K562 (cell line): ENCODE measurements at regions not wholly inside any gene's neighbourhood (a gene's known extent, or its start where the extent isn't known, plus 50 kb on each side); places are given as distances from the start of the nearest gene placed in this dataset.

Experiments used
- ATAC-seq: fragments of 200-7000 bp; cut with Tn5 transposase; 3 replicates; pipeline ENCODE4 v1.9.1; 2020; ENCODE audit warnings: moderate library complexity
- BruUV-seq: library from RNA; stranded (reverse); fragments of 400-500 nt; replicated peaks from 2 replicates; lab custom pipeline; 2021; lab: Mats Ljungman, UMichigan
- CTCF ChIA-PET: fragments of 300-600 bp; formaldehyde crosslinking; extraction: SDS; loops from one replicate; lab custom pipeline; 2021; ENCODE audit warnings: low intra/inter-chr PET ratio; lab: Yijun Ruan, JAX
- POLR2A ChIA-PET: fragments of 300-600, 350-650 bp; sonication (Branson Sonifier 250); formaldehyde crosslinking; extraction: SDS; loops from one replicate; lab custom pipeline; 2021; ENCODE audit warnings: antibody characterized with exemption, inconsistent platforms; lab: Yijun Ruan, JAX
- DNase-seq, 4 experiments: peaks; one replicate each; pipeline versions ENCODE4 v3.0.0 to v3.0.0-alpha.2; 2011 to 2018; ENCODE audit warnings: low spot score in 3 of 4, mixed read lengths in 3 of 4; ENCODE audit errors: extremely low read depth in 1 of 4
- FAIRE-seq: peaks from 2 replicates; lab custom pipeline; 2011; peaks lifted over from hg19 to GRCh38; lab: Jason Lieb, UNC
- H2AFZ ChIP-seq: 2 replicates; pipeline ENCODE4 v1.6.0; 2011; ENCODE audit warnings: low read depth, low read length, control low read depth, inconsistent platforms
- H3K27ac ChIP-seq: fragments of 200-600 bp; 3 replicates; pipeline ENCODE4 v1.8.0; 2011; ENCODE audit warnings: low read depth, mild to moderate bottlenecking, control low read depth, inconsistent platforms, low read length, moderate library complexity, mixed read lengths; ENCODE audit errors: extremely low read depth
- H3K27me3 ChIP-seq, 2 experiments: fragments of 300-600 bp in 1 of 2; 2 replicates in 1 of 2; 3 replicates in 1 of 2; pipeline versions ENCODE4 v1.6.0 to v1.8.0; 2011; ENCODE audit warnings: inconsistent platforms in 2 of 2, low read length in 2 of 2, mild to moderate bottlenecking in 1 of 2, mixed read lengths in 1 of 2, moderate library complexity in 1 of 2; ENCODE audit not compliant: control insufficient read depth in 2 of 2, insufficient read depth in 2 of 2
- H3K36me3 ChIP-seq: fragments of 300-600 bp; 3 replicates; pipeline ENCODE4 v1.8.0; 2011; ENCODE audit warnings: mild to moderate bottlenecking, low read length, inconsistent platforms; ENCODE audit not compliant: control insufficient read depth, insufficient read depth
- H3K4me1 ChIP-seq, 2 experiments: fragments of 200-600 bp in 1 of 2; replicated peaks in 1 of 2; 2 replicates in 1 of 2; 3 replicates in 1 of 2; pipeline versions ENCODE4 v1.5.1 to v1.8.0; 2011; ENCODE audit warnings: inconsistent platforms in 2 of 2, low read length in 2 of 2, mild to moderate bottlenecking in 1 of 2, mixed read lengths in 1 of 2, moderate library complexity in 1 of 2; ENCODE audit not compliant: control insufficient read depth in 2 of 2, insufficient read depth in 2 of 2
- H3K4me2 ChIP-seq: 2 replicates; pipeline ENCODE4 v1.6.1; 2011; ENCODE audit warnings: low read length, control low read depth, inconsistent platforms, mixed read lengths; ENCODE audit not compliant: insufficient read depth
- H3K4me3 ChIP-seq: fragments of 200-600 bp; sonication (generic), shearing (Covaris generic); 2 replicates; pipeline ENCODE4 v1.5.1; 2016; ENCODE audit warnings: control low read depth, inconsistent platforms
- H3K79me2 ChIP-seq: fragments of 200-600 bp; 3 replicates; pipeline ENCODE4 v1.8.0; 2011; ENCODE audit warnings: low read length, inconsistent platforms; ENCODE audit not compliant: control insufficient read depth, insufficient read depth
- H3K9ac ChIP-seq, 2 experiments: 2 replicates each; pipeline versions ENCODE4 v1.6.0 to v1.6.1; 2011; ENCODE audit warnings: low read depth in 2 of 2, low read length in 2 of 2, control low read depth in 1 of 2, inconsistent platforms in 1 of 2, mild to moderate bottlenecking in 1 of 2, mixed read lengths in 1 of 2; ENCODE audit not compliant: insufficient read depth in 1 of 2
- H3K9me1 ChIP-seq: one replicate; pipeline ENCODE4 v1.6.0; 2011; ENCODE audit warnings: inconsistent platforms, mild to moderate bottlenecking, low read length, moderate library complexity; ENCODE audit not compliant: control insufficient read depth, insufficient read depth
- H3K9me3 ChIP-seq: replicated peaks from 2 replicates; pipeline ENCODE4 v1.5.1; 2011; ENCODE audit warnings: low read depth, low read length, inconsistent platforms; ENCODE audit not compliant: control insufficient read depth, insufficient read depth
- H4K20me1 ChIP-seq: replicated peaks from 2 replicates; pipeline ENCODE4 v1.6.1; 2011; ENCODE audit warnings: low read length, inconsistent platforms, mixed read lengths; ENCODE audit not compliant: control insufficient read depth, insufficient read depth
- EWSR1 ChIP-seq: fragments of 450-650 bp; IDR thresholded peaks from 2 replicates; pipeline ENCODE4 v1.6.1; 2018; ENCODE audit warnings: borderline replicate concordance, mild to moderate bottlenecking, low read depth, moderate library complexity; ENCODE audit not compliant: partially characterized antibody
- HMG20B ChIP-seq: fragments of 250-450 bp; sonication (Bioruptor Pico); IDR thresholded peaks from 2 replicates; pipeline ENCODE4 v1.5.0; 2021; ENCODE audit warnings: mild to moderate bottlenecking
- ZBTB17 ChIP-seq: fragments of 450-650 bp; formaldehyde crosslinking; IDR thresholded peaks from 2 replicates; pipeline ENCODE4 v1.4.0; 2020; ENCODE audit warnings: mild to moderate bottlenecking
- ZNF561 ChIP-seq: fragments of 450-650 bp; formaldehyde crosslinking; conservative IDR thresholded peaks from 2 replicates; pipeline ENCODE4 v1.4.0; 2020; ENCODE audit warnings: mild to moderate bottlenecking, moderate library complexity
- WGBS: fragments of 100-300 bp; shearing (Covaris generic); methylation state at CpG from one replicate; pipeline ENCODE4 v1.1.6; 2016; ENCODE audit warnings: low coverage, mixed read lengths; ENCODE audit not compliant: insufficient coverage; ENCODE audit errors: missing lambda C conversion rate; 5-methylcytosine and 5-hydroxymethylcytosine counted together
- in situ Hi-C: fragments of 300-500 bp; cut with MboI; formaldehyde crosslinking; loops from 4 replicates; pipeline ENCODE4 v1.15.0; 2018; ENCODE audit warnings: inconsistent platforms, mixed read lengths
- intact Hi-C: fragments of 100-400 bp; cut with micrococcal nuclease; formaldehyde crosslinking; loops from 2 replicates; pipeline ENCODE4 v1.14.2; 2022
- TF ChIP-seq, protein P1 (sequence below): fragments of 250-450 bp; sonication (Bioruptor Pico); IDR thresholded peaks from 2 replicates; pipeline ENCODE4 v1.5.0; 2021; ENCODE audit warnings: mild to moderate bottlenecking, moderate library complexity

DNA sequence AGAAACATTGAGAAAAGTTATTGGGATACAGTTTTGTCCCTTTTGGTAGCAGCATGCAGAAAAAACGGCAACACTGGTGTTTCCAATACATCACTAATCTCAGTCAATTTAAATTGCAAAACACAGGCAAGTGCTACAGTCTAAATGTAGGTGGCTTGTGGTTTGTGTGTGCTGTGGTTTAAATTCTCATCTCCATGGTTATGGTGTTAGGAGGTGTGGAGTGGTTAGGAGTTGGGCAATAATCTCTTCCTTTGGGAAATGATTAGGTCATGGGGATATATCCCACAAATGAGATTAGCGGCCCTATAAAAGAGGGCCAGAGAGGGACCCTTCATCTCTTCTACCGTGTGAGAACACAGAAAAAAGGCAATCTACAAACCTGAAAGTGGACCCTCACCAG lies 1344.3 kb downstream of the ADGRL3 start:
- BruUV-seq = no TSS peak
- no peak for FAIRE-seq
- H3K9me3 ChIP-seq = no peaks in the 10 kb centered on the region

More for the DNA sequence above, 1344.3 kb downstream of the ADGRL3 start:
- H3K27me3 ChIP-seq = no peaks in the 10 kb centered on the region
- TF ChIP-seq, protein P1, sequence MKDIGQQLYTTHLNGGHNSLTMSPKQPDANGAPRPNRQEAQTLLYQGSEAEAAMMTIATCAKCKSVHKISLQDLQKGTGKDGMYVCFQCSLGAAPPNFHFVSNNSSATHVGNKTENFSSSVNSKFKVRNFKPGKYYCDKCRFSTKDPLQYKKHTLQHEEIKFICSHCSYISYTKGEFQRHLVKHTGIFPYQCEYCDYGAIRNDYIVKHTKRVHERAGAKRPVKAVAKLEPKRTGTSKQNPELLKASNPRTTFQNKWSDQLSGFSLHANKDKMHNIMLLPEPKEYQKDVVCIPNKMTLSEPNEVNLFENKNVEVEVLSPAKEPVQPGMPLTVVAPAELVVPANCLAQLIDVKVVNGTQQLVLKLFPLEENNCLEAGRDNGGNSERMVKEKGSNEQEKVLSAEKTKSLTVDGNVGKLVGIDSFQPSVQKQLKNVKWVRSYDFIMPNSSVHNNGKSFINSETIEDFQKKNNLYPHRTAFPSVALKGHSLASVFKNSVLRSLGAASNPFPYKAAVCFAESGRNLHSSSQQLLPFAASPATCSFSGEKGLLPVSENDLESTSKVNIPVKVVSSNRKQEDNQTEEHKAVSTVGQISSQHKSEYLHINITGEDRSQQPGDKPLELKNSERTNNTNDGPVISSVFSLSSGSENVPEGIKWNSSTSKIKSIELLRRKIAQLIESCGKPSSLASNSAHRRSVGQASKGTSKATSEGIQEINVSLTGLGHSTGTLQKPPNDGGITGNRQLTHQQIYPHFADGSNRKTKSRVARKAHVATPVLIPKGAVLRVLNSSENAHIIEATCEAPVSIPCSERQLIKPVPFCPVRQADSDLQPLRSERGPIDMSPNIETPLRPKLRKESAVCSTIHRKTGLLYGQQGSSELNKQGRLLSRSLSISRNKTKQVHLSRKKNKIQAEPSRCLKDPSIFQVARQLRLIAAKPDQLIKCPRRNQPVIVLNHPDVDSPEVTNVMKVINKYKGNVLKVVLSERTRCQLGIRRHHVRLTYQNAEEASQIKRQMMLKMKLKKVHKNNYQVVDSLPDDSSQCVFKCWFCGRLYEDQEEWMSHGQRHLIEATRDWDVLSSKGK (CRISPR knock-in tag) = no peak
- TF ChIP-seq HMG20B (no peak), EWSR1 (no peak), ZNF561 (CRISPR knock-in tag) (no peak), ZBTB17 (CRISPR knock-in tag) (no peak)
- TF ChIP-seq, all 486 proteins: peak for 0
- in situ Hi-C loops = no loop called here
- no peak overlapping the region for H3K27ac ChIP-seq
- no peak for ATAC-seq
- no peak overlapping the region for H3K9ac ChIP-seq
- POLR2A ChIA-PET = no interaction called here
- WGBS = 7% methylated on average over 3 of the region's 3 CpGs
- DNase-seq = no peak
- intact Hi-C loops = no loop called here
- CTCF ChIA-PET = no interaction called here
- H3K79me2 ChIP-seq = no peaks in the 10 kb centered on the region
- H4K20me1 ChIP-seq = no peaks in the 10 kb centered on the region
- H3K4me2 ChIP-seq = no peak overlapping the region
- no peaks in the 10 kb centered on the region for H3K9me1 ChIP-seq
- H3K4me1 ChIP-seq = no peaks in the 10 kb centered on the region
- no peak overlapping the region for H3K4me3 ChIP-seq
- no peaks in the 10 kb centered on the region for H3K36me3 ChIP-seq
- H2AFZ ChIP-seq = no peak overlapping the region
